ENCODE measurements at regions not wholly inside any gene's neighbourhood (a gene's known extent, or its start where the extent isn't known, plus 50 kb on each side); places are given as distances from the start of the nearest gene placed in this dataset.

DNA sequence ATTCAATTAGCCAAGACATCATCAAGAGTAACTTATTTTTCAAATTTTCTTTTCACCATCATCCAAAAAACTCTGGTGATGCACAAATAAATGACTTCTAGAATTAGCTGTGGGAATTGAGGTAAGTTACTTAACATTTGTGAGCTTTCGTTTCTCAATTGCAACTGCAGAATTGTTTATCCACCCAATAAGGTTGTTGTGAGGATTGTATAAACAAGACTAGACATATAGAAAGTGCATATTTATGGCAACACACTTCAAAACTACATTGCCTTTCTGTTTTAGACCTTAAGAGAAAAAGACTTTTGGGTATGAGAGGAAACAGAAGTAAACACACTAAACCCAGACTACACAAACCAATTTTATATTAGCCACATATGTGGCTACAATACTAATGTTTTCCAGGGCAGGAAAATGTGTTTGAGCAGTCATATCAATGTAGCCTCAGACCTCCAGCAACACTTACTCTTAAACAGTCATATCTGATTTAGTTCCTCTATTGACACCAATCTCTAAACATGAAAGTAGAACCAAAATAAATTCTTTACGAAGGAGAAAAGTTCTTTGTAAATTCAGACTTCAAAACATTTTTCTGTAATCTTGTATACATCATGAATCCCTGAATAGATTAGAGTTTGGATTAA, 488.0 kb upstream of the CYLC2 start:
- TF ChIP-seq, protein P1, sequence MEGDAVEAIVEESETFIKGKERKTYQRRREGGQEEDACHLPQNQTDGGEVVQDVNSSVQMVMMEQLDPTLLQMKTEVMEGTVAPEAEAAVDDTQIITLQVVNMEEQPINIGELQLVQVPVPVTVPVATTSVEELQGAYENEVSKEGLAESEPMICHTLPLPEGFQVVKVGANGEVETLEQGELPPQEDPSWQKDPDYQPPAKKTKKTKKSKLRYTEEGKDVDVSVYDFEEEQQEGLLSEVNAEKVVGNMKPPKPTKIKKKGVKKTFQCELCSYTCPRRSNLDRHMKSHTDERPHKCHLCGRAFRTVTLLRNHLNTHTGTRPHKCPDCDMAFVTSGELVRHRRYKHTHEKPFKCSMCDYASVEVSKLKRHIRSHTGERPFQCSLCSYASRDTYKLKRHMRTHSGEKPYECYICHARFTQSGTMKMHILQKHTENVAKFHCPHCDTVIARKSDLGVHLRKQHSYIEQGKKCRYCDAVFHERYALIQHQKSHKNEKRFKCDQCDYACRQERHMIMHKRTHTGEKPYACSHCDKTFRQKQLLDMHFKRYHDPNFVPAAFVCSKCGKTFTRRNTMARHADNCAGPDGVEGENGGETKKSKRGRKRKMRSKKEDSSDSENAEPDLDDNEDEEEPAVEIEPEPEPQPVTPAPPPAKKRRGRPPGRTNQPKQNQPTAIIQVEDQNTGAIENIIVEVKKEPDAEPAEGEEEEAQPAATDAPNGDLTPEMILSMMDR (conservative IDR thresholded peaks at IDR 0.05 in 1 of 2, IDR thresholded peaks at IDR 0.05 in 1 of 2; ENCODE audit: low read depth in 1 of 2, low read length in 2 of 2): no peak
- no peak for TF ChIP-seq EZH2 (IDR thresholded peaks at IDR 0.05; ENCODE audit: low read length, missing control alignments)

All from fibroblast of lung (primary cell).